SH-SY5Y (cell line): ENCODE measurements at regions not wholly inside any gene's neighbourhood (a gene's known extent, or its start where the extent isn't known, plus 50 kb on each side); places are given as distances from the start of the nearest gene placed in this dataset.

Source experiments
- GATA2 ChIP-seq: IDR thresholded peaks from 2 replicates; pipeline ENCODE4 v1.6.1; 2011; ENCODE audit warnings: mild to moderate bottlenecking, low read depth, low read length
- GATA3 ChIP-seq: IDR thresholded peaks from 2 replicates; pipeline ENCODE4 v1.6.1; 2011; ENCODE audit warnings: low read depth, mild to moderate bottlenecking, low read length, moderate library complexity

DNA sequence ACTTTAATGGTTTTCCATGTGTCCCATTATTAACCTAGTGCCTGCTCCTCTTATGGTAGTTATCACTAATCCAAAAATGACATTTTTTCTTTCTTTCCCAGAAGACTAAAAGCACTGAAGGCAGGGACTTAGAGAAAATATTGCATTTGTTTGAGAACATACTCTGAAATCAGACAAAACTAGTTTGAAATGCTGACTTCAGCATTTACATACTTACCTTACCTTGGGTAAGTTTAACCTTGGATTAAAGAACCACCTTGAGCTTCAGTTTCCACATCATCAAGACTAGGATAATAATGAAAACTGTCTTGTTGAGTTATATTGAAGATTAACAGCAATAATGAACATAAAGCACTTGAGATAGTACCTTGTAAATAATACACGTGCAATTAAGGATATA, 413.0 kb downstream of the SOX2 start:
- TF ChIP-seq GATA2 (no peak), GATA3 (no peak)
